ENCODE measurements at regions not wholly inside any gene's neighbourhood (a gene's known extent, or its start where the extent isn't known, plus 50 kb on each side); places are given as distances from the start of the nearest gene placed in this dataset.
"Not testable (repeated sequence)": the region's sequence is repeated elsewhere in the genome, so short reads cannot be mapped to it uniquely, and the experiment has no call there.

DNA sequence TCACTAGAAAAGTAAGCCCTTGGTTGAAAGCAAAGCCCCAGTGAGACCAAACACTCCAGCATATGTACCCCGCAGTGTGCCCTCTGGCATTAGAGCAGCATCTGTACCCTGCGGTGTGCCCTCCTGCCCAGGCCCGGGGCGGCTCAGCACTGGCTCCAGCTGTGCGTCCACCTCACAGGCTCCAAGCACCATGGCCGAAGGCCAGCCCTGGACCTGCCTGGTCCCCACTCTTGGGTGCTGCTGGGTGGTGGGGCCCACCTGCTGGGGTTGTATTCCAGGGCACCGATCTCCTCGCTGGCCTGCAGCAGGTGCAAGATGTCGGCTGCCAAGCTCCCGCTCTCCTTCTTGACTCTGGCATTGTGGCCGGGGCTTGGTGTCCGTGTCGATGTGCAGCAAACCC lies 230.2 kb downstream of the TUBA3C start:
- no peak for DNase-seq (ENCODE audit: low read depth in 1 of 2, low spot score in 1 of 2)

DNA sequence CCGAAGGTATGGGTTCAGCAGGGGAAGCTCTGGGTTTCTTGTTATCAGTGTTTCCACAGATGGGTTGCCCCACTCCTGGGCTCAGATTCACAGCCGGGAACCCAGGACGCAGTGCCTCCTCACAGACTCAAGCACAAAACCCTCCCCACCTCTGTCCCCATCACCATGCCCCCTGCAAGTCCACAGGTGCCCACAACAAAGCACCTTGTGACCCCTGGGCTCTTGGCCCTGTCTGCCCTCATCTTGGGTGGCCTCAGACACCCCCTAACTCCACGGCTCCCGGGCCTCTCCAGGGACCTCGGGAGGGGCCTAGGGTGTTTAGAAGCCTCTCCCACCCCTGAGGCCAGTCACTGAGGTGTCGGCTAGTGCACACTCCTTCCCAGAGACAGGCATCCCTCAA lies 231.7 kb downstream of the TUBA3C start:
- DNase-seq (ENCODE audit: low read depth in 1 of 2, low spot score in 1 of 2) = no peak

DNA sequence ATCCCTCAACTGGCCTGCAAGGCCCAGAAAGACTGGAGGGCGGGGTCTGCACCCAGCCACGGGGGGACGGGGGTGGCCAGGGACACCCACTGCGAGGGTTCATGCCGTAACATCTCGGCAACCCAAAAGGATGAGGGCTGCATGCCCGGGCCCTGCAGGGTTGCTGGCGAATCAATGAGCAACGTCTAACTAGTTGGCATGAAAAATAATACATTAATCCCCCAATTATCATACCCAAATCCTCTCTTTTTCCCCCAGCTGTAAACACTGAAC lies 232.2 kb downstream of the TUBA3C start:
- no peak for DNase-seq (ENCODE audit: low read depth in 1 of 2, low spot score in 1 of 2)

DNA sequence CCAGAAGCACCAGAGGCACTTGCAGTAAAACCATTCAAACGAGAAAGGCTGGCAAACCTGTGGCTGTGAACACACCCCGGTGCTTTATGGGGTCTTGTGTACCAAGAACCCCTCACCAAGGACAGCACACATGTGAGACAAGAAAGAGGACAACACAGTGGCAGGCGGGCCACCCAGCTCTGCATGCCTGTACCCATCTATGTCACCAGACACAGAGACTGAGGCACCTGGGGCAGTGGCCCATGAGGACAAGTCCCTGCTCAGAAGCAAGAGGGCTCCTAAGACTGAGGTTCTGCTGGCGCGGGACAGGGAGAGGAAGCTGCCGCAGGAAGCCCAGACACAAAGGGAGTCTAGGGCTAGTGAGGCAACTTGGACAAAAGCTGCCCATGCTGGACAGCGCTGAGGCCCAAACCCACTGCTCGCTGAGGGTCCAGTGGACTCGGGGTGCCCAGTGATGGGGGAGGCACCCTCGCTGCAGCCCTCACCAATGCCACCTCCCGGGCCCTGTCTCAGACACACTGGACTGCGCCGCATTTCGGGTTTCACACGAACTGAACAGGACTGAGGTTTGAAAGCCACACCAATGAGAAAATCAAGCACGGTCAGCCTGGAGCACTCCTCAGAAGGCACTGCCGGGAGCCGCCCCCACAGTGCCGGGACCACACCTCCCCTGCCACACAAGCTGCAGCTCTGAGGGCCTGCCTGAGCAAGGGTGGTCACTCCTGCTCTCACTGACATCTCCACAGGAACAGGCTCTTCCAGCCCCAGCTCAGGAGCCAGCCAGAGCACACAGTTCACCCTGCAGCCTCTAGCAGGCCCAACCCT lies 232.7 kb downstream of the TUBA3C start:
- no peak for DNase-seq (ENCODE audit: low read depth in 1 of 2, low spot score in 1 of 2)

DNA sequence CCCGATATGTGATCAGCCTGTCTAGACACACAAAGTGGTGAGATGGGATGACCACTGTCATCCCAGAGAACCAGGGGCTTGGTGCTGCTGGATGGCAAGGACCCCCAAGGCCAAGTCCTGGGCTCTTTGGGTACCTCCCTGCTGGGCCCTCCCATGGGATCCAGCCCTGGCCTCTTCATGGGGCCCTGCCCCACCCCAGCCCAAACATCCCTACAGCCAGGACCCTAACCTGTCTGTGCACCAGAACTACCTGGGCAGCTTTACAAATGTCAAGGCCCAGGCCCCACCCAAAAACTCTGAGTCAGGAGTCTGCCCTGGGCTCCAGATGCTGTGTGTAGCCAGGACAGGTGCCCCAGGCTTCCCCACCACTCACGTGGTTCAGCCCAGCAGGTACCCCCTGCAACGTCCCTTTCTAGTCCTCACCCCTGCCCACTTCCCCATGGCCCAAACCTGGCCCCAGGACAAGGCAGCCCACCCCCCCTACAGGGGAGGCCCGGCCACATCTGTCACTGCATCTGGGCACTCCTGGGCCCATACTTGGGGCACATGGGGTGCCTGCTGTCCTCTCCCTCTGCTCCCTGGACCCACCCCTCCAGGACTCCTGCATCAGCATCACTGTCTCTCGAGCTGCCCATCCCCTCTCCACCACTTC lies 233.5 kb downstream of the TUBA3C start:
- no peak for DNase-seq (ENCODE audit: low read depth in 1 of 2, low spot score in 1 of 2)

DNA sequence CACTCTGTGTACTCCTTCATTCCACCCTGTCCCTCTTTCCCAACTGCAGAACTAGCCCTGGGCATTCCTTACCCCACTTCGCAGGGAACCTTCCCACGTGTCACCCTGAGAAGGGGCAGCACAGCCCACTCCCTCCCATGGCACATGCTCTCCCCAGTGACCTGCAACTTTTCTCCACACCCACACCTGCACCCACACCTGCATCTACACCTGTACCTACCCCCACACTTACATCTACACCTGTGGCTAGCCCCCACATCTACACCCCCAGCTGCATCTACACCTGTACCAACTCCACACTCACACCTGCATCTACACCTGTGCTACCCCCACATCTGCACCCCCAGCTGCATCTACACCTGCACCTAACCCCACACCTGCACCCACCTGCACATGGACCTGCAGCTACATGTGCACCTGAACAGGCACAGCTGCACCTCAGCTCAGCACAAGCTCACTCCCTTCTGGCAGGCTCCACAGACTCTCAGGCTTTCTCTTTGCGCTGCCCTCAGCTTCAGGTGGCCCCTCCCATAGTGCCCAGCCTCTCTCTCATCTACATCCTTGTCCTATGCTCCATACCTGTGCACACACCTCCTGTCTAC lies 234.1 kb downstream of the TUBA3C start:
- no peak for DNase-seq (ENCODE audit: low read depth in 1 of 2, low spot score in 1 of 2)

DNA sequence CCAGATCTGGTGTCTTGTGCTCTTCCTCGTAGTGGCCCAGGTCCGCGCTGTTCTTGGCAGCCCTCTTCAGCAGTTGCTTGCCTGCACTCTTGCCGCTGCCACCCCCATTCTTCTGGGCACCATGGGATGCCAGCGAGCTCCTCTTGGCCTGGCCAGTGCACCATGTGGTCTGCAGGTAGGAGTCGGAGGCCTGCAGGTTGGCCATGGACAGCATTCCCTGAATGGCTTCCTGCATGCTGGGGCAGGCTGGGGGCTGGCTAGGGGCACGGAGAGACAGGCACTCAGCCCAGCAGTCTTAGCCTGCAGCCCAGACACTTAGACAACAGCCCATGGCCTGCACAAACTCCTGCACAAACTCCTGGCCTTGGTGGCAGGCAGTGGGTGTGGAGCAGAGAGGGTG lies 234.9 kb downstream of the TUBA3C start:
- DNase-seq (ENCODE audit: low read depth in 1 of 2, low spot score in 1 of 2) = no peak

DNA sequence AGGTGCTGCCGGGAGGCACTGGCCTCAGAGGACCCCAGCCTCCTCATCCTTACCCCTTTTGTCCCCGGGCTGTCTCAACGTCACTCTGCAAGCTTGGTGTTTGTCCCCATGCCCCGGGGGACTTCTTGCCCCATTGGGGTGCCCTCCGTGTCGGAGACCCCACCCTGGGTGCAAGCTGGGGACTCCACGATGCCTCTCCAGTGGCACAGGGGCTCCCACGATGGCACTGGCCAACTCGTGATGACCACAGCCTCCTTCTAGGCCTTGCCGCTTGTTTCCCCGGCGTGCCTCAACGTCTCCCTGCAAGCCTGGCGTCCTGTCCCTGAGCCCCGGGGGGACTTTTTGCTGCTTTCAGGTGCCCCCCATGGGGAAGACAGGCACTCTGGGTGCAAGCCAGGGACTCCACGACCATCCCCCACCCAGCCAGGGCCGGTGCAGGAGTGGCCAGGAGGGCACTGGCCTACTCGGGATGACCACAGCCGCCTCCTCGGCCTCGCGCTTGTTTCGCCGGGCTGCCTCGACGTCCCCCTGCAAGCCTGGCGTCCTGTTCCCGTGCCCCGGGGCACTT lies 237.0 kb downstream of the TUBA3C start:
- no peak for DNase-seq (ENCODE audit: low read depth in 1 of 2, low spot score in 1 of 2)

DNA sequence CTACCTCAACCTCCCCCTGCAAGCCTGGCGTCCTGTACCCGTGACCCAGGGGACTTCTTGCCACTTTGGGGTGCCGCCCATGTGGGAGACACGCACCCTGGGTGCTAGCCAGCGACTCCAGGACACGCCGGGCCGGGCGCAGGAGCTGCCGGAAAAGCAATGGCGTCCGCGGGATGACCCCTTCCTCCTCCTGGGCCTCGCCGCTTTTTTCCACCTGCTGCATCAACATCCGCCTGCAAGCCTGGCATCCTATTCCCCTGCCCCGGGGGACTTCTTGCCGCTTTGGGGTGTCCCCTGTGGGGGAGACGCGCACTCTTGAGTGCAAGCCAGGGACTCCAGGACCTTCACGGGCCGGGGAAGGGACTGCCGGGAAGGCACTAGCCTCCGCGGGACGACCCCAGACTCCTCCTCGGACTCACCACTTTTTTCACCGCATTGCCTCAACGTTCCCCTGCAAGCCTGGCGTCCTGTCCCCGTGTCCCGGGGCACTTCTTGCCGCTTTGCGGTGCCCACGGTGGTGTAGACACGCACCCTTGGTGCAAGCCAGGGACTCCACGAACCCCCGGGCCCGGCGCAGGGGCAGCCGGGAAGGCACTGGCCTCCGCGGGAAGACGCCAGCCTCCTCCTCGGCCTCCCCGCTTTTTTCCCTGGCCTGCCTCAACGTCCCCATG lies 237.8 kb downstream of the TUBA3C start:
- no peak for DNase-seq (ENCODE audit: low read depth in 1 of 2, low spot score in 1 of 2)

DNA sequence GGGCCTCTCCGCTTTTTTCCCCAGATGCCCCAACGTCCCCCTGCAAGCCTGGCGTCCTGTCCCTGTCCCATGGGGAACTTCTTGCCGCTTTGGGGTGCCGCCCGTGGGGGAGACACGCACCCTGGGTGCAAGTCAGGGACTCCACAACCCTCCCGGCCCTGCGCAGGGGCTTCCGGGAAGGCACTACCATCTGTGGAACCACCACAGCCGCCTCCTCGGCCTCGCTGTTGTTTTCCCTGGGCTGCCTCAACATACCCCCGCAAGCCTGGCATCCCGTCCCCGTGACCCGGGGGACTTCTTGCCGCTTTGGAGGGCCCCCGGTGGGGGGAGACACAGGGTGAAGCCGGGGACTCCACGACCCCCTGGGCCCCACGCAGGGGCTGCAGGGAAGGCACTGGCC lies 238.4 kb downstream of the TUBA3C start:
- DNase-seq (ENCODE audit: low read depth in 1 of 2, low spot score in 1 of 2) = no peak

DNA sequence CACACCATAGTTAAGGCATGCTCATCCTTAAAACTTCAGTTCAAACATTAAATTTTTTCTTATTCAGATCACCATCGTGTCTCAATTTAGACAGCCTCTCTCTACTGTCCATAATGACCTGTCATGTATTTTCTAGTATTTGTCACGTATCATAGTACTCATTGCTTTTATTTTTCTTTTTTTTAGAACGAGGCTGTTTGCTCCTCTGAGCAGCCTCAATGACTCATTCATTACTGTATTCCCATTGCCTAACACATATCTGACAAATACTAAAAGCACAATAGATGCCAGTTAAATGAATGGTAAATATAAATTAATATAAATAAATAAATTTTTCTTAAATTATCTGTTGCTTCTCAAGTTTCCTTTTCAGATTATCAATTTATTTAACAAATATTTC lies 245.5 kb downstream of the TUBA3C start:
- DNase-seq (ENCODE audit: low read depth in 1 of 2, low spot score in 1 of 2) = no peak

DNA sequence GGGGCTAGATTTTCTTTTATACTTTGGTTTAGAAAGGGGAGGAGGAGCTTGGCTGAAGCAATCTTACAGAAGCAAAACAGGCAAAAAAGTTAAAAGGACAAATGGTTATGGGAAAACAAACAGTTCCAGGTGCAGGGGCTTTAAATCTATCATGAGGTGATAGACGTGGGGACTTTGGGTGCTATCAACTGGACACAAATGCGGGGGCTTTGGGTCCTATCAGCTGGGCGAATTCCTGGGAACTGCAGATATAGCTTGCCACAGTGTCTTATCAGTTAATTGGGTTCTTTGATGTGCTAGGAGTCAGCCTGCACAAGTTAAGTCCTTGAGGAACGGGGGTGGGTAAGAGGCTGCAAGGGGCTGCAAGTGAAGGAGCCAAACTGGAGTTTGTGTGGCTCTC lies 260.6 kb downstream of the TUBA3C start:
- no peak for DNase-seq (ENCODE audit: low read depth in 1 of 2, low spot score in 1 of 2)

DNA sequence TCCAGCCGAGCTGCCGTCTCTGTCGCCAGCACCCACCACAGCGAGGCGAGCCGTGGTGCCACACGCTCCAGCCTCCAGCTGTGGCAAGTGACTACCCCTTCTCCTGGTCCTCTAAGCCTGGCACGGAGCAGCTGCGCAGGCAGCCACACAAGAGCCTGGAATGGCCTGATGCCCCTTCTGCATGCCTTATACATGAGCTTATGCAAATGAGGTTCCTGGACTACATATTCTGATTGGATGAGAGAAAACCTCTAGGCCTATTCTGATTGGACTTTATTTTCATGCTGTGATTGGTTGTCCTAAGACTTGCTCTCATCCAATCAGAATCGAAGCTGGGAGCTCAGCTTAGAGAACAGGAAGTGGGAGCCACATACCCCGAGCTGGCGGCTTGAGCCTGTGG lies 276.5 kb downstream of the TUBA3C start:
- DNase-seq (ENCODE audit: low read depth in 1 of 2, low spot score in 1 of 2) = not testable (repeated sequence)

DNA sequence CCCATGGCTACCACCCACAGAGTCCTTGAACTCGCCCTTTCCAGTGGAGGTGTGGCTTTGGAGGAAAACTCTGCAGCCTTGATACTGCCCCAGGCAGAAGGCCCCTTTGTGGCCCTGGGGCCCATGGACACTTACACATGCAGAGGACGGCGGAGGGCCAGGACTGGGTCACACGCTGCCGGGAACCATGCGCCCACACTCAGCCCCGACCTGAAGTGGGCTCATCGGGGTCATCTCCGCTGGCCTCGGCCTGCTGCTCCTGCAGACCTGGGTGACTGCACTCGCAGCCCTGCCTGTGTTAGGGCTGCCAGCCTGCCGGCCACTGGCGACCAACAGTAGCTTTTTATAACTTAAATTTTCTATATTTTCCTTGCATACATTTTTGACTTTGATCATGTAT lies 286.2 kb downstream of the TUBA3C start:
- not testable (repeated sequence) for DNase-seq (ENCODE audit: low read depth in 1 of 2, low spot score in 1 of 2)

DNA sequence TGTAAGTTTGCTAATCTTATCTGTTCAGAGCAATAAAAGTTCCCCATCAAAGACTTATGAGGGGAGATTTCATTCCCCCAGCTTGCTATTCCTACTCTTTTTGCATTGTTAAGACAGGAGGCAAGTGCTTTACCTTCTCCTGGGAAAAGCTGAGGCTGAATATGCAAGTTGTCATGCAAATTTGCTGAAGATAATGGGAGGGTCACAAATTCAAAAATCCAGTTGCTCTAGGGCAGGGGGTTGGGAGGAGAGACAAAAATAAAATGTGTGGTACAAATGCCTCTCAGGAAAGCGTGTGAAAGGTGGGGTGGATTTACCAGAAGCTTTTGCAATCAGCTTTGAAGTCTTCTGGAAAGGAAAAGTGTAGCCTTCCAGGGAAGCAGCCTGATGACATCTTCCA lies 290.4 kb downstream of the TUBA3C start:
- DNase-seq (ENCODE audit: low read depth in 1 of 2, low spot score in 1 of 2) = not testable (repeated sequence)

DNA sequence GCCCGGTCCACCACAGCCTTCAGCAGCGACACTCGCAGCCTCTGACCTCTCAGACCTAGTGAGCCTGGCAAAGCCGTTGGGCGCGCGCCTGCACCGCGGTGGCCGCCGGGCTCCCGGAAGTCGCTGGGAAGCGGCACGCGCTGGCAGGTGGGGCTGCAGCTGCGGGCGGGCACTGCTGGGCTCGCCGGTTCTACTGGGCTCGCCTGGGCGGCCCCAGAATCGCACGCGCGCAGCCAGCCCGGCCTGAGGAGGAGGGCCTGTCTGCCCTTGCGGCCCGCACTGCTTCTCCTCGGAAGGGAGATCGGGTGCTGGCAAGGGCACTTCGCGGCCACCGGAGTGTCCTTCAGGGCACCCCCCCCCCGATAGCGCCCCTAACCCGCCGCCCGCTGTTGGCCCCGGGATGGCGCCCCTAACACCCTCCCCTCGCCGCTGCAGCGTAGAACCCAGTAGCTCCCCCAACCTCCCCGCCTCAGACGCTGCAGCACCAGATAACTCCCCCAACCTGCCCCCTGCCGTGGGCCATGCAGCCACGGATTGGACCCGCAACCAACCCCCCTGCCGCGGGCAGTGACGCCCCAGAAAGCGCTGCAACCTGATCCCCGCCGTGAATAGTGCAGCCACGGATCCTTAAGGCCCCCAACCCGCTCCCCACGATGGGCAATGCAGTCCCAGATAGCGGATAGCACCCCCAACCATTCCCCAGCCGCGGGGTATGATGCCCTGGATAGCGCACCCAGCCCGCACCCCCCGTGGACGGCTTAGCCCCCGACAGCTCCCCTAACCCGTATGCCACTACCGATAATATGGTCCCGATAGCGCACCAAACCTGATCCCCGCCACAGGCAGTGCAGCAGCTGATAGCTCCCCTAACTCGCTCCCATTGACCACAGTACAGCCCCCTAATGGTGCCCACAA lies 306.5 kb downstream of the TUBA3C start:
- not testable (repeated sequence) for DNase-seq (ENCODE audit: low read depth in 1 of 2, low spot score in 1 of 2)

DNA sequence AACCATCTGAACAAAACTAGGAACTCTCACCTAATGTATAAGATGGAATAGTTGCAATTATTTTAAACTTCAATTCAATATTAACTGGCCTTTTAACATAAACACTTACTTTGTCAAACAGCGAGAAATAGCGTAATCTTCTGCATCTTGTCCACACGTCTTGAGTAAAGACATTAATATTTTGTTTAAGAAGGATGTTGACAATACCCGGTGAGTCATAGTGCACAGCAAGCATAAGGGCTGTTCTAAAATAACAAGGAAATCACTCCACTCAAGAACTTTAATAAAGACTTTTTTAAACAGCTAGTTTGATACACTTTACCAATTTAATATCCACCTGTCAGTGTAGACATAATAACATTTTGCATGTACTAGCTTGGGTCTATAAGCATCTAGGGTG lies 311.1 kb downstream of the TUBA3C start:
- not testable (repeated sequence) for DNase-seq (ENCODE audit: low read depth in 1 of 2, low spot score in 1 of 2)

DNA sequence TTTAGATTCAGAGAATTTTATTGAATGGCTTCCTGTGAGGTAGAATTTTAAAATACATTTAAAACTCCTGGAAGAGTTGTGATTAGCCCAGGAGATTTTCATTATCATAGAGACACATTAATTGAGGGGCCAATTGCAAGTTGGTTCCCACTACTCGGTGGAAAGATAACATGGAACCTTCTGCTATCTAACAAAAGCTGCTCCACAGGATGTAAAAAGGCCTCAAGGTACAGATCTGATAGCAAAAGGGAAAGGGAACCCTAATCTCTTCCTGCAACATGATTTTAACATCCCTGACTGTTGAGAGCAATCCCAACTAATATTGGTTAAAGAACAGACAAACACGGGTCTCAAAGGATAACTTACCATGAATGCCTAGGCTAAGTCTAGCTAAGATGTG lies 312.3 kb downstream of the TUBA3C start:
- not testable (repeated sequence) for DNase-seq (ENCODE audit: low read depth in 1 of 2, low spot score in 1 of 2)

DNA sequence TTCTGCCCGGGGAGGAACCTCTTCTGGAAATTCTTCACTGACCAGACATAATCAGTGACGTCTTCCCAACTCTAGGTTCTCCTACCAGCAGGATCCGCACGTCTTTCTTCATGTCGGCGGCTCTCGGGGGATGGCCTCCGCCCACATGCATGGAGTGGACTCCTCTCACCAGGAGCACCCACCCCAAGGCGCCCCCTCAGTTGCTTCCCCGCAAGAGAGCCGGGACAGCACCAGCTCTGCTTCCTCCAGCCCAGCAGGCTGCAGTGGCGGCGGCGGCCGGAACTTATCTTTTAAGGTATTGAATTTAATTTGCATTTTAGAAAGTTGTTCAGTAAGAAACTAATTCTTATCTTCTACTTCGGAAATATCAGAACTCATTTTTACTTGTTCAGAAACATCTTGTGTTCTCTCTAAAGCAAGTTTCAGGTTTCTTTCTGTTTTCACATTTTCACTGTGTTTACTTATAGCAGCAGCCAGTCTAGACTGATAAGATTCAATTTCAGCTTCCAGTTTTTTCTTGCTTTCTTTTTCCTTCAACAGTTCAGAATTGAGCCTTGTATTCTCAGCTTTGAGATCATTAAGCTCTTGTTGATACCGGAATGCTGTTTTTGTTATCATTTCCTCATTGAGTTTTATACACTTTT lies 343.5 kb downstream of the TUBA3C start:
- DNase-seq (ENCODE audit: low read depth in 1 of 2, low spot score in 1 of 2) = not testable (repeated sequence)

DNA sequence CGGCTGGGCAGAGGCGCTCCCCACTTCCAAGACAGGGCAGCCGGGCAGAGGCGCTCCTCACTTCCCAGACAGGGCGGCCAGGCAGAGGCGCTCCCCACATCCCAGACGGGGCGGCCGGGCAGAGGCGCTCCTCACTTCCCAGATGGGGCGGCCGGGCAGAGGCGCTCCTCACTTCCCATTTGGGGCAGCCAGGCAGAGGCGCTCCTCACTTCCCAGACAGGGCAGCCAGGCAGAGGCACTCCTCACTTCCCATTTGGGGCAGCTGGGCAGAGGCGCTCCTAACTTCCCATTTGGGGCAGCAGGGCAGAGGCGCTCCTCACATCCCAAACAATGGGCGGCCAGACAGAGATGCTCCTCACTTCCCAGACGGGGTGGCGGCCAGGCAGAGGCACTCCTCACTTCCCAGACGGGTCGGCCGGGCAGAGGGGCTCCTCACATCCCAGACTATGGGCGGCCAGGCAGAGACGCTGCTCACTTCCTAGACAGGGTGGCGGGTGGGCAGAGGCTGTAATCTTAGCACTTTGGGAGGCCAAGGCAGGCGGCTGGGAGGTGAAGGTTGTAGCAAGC lies 344.4 kb downstream of the TUBA3C start:
- DNase-seq (ENCODE audit: low read depth in 1 of 2, low spot score in 1 of 2) = not testable (repeated sequence)

Measured in stimulated activated CD4-positive, alpha-beta T cell treated with anti-CD3 and anti-CD28 coated beads, Interleukin-15, amount 100 ng/mL, for 1 hour (primary cell).